ENCODE measurements at regions not wholly inside any gene's neighbourhood (a gene's known extent, or its start where the extent isn't known, plus 50 kb on each side); places are given as distances from the start of the nearest gene placed in this dataset.

DNA sequence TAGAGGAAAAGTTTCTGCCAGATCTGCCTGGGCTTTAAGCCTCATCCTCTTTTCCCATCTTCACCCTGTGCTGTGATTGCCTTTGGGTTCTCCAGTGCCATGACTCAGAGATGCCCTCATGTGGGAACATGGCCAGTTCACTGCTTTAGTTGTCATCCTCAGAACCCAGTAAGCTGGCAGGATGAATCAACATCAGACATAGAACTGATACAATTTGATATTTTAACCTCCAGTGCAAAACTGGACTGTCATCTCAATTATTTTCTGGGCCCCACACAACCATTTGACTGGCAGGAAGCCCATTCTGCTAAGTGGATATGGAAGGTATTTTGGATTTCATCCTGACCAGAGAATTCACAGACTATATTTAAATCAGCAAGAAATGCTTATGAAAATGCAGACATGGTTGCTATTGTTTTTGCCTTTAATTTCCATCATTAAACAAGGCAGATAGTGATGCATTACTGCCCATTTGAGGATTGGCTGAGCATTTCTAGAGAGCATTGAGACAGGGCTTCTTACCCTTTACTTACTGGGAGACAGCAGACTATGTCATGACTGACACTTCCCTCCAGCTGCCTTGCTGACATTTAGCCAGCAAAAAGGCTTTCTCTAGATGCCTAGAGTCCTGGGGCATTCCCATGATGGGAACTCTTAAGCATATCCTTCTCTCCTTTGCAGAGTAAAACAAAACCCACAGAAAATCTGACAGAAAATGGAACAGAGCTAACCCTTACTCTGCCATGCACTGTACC is 327.1 kb upstream of the MTNR1B start:
- DNase-seq (ENCODE audit: low read depth in 4 of 4, low spot score in 3 of 4): no peak

GRCh38 chr11:92643827-92644226 is 325.6 kb upstream of the MTNR1B start:
- no peak for DNase-seq (ENCODE audit: low read depth in 4 of 4, low spot score in 3 of 4)

DNA sequence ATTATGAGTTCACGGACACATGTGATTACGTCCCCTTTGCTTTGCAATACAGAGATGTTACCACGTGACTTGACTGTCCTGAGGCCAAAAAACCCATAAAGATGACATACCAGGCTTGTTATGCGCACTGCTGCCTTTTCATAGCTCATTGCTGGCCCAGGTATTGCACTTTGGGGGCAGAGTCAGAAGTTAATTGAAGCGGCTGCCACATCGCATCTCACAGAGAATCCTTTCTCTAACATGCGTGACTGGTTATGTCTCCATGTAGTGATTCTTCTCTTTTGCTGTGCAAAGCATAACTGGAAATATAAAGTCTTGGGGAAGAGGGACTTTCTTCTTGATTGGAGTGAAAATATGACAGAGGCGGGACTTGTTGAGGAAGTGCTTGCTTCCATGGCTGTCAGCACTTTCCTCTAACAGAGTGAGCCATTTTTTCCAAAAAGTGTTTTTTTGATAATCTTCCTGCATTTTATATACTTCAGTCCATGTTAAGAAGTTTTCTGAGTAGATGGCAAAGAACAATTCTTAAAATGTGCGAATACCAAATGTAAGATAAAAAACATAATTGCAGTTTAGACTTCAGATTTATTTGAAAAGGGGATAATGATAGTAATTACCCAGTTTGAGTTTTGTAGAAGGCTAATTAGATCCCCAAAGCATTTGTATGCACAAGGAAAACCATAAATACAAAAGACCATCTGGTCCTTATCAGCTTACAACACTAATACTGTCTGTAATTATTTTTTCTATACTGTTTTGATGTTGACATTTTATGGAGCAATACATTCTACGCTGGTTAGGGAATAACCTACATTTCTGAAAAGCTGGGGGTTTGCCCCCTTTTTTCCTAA is 324.6 kb upstream of the MTNR1B start:
- DNase-seq (ENCODE audit: low read depth in 4 of 4, low spot score in 3 of 4): no peak

DNA sequence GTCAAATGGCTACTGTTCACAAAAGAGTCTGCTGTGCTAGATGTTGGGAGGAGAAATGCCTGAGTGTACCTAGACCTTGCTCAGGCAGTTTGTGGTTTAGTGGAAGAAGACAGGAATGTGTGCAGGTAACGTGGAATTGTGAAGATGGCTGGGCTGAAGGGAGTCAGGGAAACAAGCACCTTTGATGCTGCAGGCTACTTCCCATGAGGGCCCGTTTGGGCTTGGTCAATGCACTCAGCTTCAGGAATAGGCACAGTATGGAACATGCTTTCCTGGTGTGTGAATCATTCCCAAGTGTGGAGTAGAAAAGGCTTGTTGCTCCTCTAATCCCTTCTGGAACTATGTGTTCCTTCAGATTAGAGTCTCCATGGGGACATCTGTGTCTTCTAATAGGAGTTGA is 318.3 kb upstream of the MTNR1B start:
- no peak for DNase-seq (ENCODE audit: low read depth in 4 of 4, low spot score in 3 of 4)

DNA sequence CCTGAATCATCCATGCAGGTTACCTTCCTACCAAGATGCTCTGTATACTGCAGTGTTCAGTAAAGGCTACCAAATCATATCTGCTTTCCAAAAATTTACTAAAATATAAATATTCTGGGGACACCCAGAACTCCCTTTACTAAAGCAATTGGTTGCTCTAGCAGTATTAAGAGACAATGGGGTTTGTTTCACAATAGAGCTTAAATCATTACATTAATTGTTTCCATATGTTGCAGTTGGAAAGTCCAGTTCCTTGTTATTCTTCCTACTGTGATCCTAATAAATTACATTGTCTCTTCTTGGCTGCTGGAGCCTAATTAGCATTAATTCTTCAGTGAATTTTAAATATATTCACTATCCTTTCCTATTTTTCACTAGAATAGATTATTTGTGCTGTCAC is 316.0 kb upstream of the MTNR1B start:
- no peak for DNase-seq (ENCODE audit: low read depth in 4 of 4, low spot score in 3 of 4)

GRCh38 chr11:92656783-92657182 is 312.7 kb upstream of the MTNR1B start:
- no peak for DNase-seq (ENCODE audit: low read depth in 4 of 4, low spot score in 3 of 4)

GRCh38 chr11:92657226-92657625 is 312.2 kb upstream of the MTNR1B start:
- no peak for DNase-seq (ENCODE audit: low read depth in 4 of 4, low spot score in 3 of 4)

- no peak for DNase-seq (ENCODE audit: low read depth in 4 of 4, low spot score in 3 of 4)
Observed at GRCh38 chr11:92658733-92659132, 310.7 kb upstream of the MTNR1B start.

DNA sequence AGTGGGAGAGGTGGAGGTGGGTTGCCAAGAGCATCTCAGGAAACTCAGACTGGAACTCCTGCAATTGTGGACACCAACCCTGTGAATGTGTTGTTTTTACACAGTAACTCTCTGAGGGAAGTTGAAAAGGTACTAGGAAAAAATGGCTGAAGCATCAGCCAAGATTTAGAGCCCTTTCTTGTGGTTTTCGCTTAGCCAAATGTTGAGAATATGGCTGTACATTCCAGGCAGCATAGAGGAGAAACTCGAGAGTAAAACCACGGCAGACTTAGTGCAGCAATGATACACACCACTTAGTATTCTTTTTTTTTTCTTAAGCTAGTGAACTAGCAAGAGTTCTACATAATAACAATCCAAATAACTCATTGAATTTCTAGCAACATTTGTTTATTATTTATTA is 309.7 kb upstream of the MTNR1B start:
- no peak for DNase-seq (ENCODE audit: low read depth in 4 of 4, low spot score in 3 of 4)

DNA sequence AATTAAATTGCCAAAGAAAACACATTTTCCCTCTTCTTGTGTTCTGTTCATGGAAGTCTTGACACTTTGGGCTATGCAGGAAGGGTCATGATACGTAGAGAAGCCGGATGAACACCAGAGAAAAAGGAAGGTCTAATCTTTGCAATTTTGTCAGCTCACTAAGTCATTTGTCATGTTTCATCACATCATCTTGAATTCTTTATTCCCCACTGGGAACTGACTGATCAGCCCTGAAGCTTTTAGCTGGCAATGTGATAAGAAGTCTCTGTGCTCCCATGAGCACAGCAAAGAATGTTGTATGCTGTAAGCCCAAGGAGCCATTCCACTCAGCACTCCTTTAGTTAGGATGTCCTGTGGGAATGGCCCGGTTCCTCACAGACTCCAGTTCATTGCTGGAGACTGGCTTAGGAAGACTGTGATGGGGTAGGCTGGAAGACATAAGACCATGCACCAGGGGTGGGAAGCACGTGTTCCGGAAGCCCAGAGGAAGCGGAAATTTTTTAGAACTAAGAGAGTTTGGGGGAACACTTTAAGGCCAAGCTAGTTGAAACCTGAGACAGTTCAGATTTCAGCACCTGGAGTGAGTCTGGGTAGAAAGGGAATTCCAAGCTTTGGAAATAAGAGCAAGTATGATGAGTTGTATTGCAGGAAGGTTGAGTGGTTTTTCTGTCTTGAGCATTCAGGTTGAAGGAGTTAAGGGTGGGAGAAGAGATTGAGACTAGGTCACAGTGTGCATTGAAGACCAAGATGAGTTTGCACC is 306.7 kb upstream of the MTNR1B start:
- no peak for DNase-seq (ENCODE audit: low read depth in 4 of 4, low spot score in 3 of 4)

DNA sequence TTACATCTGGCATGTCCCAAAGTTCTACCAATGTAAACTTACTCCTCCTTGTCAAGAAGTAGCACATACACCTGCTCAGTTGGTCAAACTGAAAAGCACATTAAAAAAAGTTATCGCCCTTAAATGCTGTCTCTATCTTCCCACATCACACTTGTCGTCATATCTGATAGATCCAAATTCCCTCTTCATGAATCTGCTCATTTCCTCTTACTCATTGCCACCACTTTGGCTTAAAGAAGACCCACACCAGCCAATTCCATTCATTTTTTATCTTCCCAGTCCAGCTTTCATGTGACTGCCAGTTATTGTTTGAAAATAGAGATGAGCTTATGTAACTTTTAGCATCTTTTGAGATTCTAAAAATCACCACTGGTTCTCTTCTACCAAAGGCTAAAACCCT is 305.9 kb upstream of the MTNR1B start:
- DNase-seq (ENCODE audit: low read depth in 4 of 4, low spot score in 3 of 4): no peak

DNA sequence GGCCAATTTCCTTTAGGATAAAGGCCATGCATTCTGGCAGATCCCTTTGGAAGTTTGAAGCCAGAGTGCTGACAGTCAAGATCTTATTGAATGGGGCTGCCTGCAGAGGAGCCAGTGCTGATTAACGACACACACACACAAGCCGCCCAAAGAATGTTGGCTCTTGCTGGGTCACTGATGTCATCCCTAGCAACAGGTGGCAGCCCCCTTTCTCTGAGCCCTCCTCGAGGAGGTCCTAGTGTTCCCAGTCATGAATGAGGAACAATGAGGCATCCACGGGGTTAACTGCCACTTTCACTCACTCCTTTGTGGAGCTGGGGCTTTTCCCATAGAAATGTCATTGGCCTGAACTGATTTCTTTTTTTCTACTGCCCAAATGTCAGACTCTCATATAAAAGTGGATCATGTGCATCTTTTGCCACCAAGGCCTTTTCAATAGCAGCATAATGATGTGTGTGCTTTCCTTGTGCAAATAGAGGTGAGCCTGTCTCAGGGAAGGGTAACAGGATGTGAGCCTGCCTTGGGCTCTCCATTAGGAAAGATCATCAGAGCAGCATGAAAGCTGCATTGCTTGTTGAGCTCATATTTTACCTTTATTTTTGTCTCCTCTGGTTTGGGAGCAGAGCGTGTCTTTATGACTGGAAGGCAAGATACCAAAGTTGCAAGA is 301.8 kb upstream of the MTNR1B start:
- DNase-seq (ENCODE audit: low read depth in 4 of 4, low spot score in 3 of 4): no peak

- peak in 2 of 4 donors; percentile 24 to 28 for DNase-seq (ENCODE audit: low read depth in 4 of 4, low spot score in 3 of 4)
Observed at GRCh38 chr11:92670308-92670890, 299.1 kb upstream of the MTNR1B start.

DNA sequence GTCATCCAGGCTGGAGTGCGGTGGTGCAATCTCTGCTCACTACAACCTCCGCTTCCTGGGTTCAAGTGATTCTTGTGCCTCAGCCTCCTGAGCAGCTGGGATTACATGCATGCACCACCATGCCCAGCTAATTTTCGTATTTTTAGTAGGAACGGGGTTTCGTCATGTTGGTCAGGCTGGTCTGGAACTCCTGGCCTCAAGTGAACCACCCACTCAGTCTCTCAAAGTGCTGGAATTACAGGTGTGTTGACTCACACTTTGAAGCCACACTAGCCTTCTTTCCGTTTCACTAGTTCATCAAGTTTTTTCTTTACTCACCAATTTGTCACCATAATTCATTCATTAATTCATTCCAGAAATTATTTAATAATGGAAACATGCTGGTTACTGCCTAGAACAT is 298.4 kb upstream of the MTNR1B start:
- no peak for DNase-seq (ENCODE audit: low read depth in 4 of 4, low spot score in 3 of 4)

GRCh38 chr11:92675303-92675702 is 294.1 kb upstream of the MTNR1B start:
- no peak for DNase-seq (ENCODE audit: low read depth in 4 of 4, low spot score in 3 of 4)

GRCh38 chr11:92675810-92676209 is 293.6 kb upstream of the MTNR1B start:
- DNase-seq (ENCODE audit: low read depth in 4 of 4, low spot score in 3 of 4): no peak

- no peak for DNase-seq (ENCODE audit: low read depth in 4 of 4, low spot score in 3 of 4)
Observed at GRCh38 chr11:92678008-92678611, 291.3 kb upstream of the MTNR1B start.

- no peak for DNase-seq (ENCODE audit: low read depth in 4 of 4, low spot score in 3 of 4)
Observed at GRCh38 chr11:92681586-92681985, 287.9 kb upstream of the MTNR1B start.

DNA sequence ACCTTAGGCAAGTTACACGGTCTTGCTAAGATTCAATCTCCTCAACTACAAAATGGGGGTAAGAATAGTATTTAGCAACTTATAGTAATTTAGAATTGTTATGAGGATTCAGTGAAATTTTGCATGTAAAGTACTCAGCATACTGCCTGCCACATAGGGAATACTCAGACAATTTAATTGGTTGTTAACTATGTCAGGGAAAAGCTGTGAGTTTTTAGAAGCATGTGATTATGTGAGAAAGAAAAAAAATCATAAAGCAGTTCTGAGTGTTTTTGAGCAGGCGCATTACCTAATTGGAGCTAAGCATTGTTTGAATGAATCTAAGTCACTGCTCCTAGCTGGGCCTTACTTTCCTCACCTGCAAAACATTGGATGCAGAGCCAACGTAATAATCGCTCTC is 287.3 kb upstream of the MTNR1B start:
- no peak for DNase-seq (ENCODE audit: low read depth in 4 of 4, low spot score in 3 of 4)

GRCh38 chr11:92682952-92683351 is 286.5 kb upstream of the MTNR1B start:
- DNase-seq (ENCODE audit: low read depth in 4 of 4, low spot score in 3 of 4): no peak
